ENCODE measurements at regions not wholly inside any gene's neighbourhood (a gene's known extent, or its start where the extent isn't known, plus 50 kb on each side); places are given as distances from the start of the nearest gene placed in this dataset.

GRCh38 chr6:104532462-104532861, 327.3 kb downstream of the HACE1 start:
- intact Hi-C loops (cut with micrococcal nuclease; ENCODE audit: unreplicated experiment), result no loop called here
- no TSS peak for BruUV-seq (replicated peaks)
- POLR2A ChIA-PET, result no interaction called here

More at GRCh38 chr6:104532462-104532861, 327.3 kb downstream of the HACE1 start:
- ATAC-seq (no peak), FAIRE-seq (no peak), DNase-seq (ENCODE audit: low read depth, low spot score) (no peak)
- no peak overlapping the region for H3K9ac ChIP-seq (ENCODE audit: control insufficient read depth, insufficient read depth, low read length)
- RAD21 ChIA-PET (ENCODE audit: unreplicated experiment), result no interaction called here
- no peaks in the 10 kb centered on the region for H3K36me3 ChIP-seq (ENCODE audit: control insufficient read depth in 2 of 2, insufficient read depth in 2 of 2, low read length in 1 of 2)
- H4K20me1 ChIP-seq (ENCODE audit: control insufficient read depth, insufficient read depth), result no peaks in the 10 kb centered on the region
- no peaks in the 10 kb centered on the region for H3K9me3 ChIP-seq (replicated peaks; ENCODE audit: control insufficient read depth, insufficient read depth, low read length)
- no peak overlapping the region for H2AFZ ChIP-seq (ENCODE audit: control insufficient read depth, low read depth, low read length)
- SMC1A ChIA-PET (ENCODE audit: uncharacterized antibody, unreplicated experiment), result no interaction called here
- TF ChIP-seq ZNF622 (IDR thresholded peaks at IDR 0.05) (no peak), BACH1 (IDR thresholded peaks at IDR 0.05; ENCODE audit: borderline replicate concordance) (no peak), SMAD5 (IDR thresholded peaks at IDR 0.05; ENCODE audit: low read depth) (no peak), WRNIP1 (IDR thresholded peaks at IDR 0.05; ENCODE audit: borderline replicate concordance, low read depth, low read length) (no peak), ZBTB33 (IDR thresholded peaks at IDR 0.05) (no peak), PML (IDR thresholded peaks at IDR 0.05; ENCODE audit: low read length) (no peak), RAD21 (IDR thresholded peaks at IDR 0.05; ENCODE audit: insufficient read depth, low read depth, low read length) (no peak), NFIC (IDR thresholded peaks at IDR 0.05; ENCODE audit: low read depth, low read length) (no peak), SMC3 (IDR thresholded peaks at IDR 0.05; ENCODE audit: borderline replicate concordance, low read length) (no peak), NRF1 (conservative IDR thresholded peaks at IDR 0.05; ENCODE audit: low read depth, low read length) (no peak), RUNX3 (IDR thresholded peaks at IDR 0.05; ENCODE audit: low read length) (no peak), DPF2 (IDR thresholded peaks at IDR 0.05) (no peak), CREM (IDR thresholded peaks at IDR 0.05; ENCODE audit: low read depth) (no peak), CBX5 (IDR thresholded peaks at IDR 0.05; ENCODE audit: low read depth) (no peak)
- TF ChIP-seq, protein P1, sequence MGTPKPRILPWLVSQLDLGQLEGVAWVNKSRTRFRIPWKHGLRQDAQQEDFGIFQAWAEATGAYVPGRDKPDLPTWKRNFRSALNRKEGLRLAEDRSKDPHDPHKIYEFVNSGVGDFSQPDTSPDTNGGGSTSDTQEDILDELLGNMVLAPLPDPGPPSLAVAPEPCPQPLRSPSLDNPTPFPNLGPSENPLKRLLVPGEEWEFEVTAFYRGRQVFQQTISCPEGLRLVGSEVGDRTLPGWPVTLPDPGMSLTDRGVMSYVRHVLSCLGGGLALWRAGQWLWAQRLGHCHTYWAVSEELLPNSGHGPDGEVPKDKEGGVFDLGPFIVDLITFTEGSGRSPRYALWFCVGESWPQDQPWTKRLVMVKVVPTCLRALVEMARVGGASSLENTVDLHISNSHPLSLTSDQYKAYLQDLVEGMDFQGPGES (IDR thresholded peaks at IDR 0.05), result no peak
- TF ChIP-seq, protein P2, sequence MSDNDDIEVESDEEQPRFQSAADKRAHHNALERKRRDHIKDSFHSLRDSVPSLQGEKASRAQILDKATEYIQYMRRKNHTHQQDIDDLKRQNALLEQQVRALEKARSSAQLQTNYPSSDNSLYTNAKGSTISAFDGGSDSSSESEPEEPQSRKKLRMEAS (IDR thresholded peaks at IDR 0.05; ENCODE audit: low read depth, low read length), result no peak
- TF ChIP-seq, protein P3, sequence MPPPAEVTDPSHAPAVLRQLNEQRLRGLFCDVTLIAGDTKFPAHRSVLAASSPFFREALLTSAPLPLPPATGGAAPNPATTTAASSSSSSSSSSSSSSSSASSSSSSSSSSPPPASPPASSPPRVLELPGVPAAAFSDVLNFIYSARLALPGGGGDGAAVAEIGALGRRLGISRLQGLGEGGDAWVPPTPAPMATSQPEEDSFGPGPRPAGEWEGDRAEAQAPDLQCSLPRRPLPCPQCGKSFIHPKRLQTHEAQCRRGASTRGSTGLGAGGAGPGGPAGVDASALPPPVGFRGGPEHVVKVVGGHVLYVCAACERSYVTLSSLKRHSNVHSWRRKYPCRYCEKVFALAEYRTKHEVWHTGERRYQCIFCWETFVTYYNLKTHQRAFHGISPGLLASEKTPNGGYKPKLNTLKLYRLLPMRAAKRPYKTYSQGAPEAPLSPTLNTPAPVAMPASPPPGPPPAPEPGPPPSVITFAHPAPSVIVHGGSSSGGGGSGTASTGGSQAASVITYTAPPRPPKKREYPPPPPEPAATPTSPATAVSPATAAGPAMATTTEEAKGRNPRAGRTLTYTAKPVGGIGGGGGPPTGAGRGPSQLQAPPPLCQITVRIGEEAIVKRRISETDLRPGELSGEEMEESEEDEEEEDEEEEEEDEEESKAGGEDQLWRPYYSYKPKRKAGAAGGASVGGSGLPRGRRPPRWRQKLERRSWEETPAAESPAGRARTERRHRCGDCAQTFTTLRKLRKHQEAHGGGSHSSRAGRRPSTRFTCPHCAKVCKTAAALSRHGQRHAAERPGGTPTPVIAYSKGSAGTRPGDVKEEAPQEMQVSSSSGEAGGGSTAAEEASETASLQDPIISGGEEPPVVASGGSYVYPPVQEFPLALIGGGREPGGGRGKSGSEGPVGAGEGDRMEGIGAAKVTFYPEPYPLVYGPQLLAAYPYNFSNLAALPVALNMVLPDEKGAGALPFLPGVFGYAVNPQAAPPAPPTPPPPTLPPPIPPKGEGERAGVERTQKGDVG (CRISPR knock-in tag; IDR thresholded peaks at IDR 0.05), result no peak
- H3K4me2 ChIP-seq (ENCODE audit: control insufficient read depth, insufficient read depth), result no peak overlapping the region
- in situ Hi-C loops (cut with MboI), result no loop called here
- no peaks in the 10 kb centered on the region for H3K79me2 ChIP-seq (ENCODE audit: control insufficient read depth, insufficient read depth, low read length)
- H3K27me3 ChIP-seq (replicated peaks in 1 of 2; ENCODE audit: control insufficient read depth in 2 of 2, insufficient read depth in 2 of 2, low read length in 1 of 2), result peaks cover 0 to 2% of the 10 kb centered on the region in 2 experiments; a peak in 1 of 4 replicates
- H3K27ac ChIP-seq (ENCODE audit: control insufficient read depth, insufficient read depth), result no peak overlapping the region
- no peaks in the 10 kb centered on the region for H3K4me1 ChIP-seq (ENCODE audit: control insufficient read depth, insufficient read depth, low read length)
- H3K4me3 ChIP-seq, result no peak overlapping the region
- 33% methylated on average over 3 of the region's 3 CpGs for WGBS (ENCODE audit: insufficient coverage, insufficient replicate concordance, low lambda C conversion rate, missing lambda C conversion rate)
- CTCF ChIA-PET, result interaction anchor here (1.3 kb wide), 1 partner anchor 18 kb away, joined by 3 read pairs; no protein-coding TSS in a partner anchor
